H54 (cell line): ENCODE measurements at regions not wholly inside any gene's neighbourhood (a gene's known extent, or its start where the extent isn't known, plus 50 kb on each side); places are given as distances from the start of the nearest gene placed in this dataset.

Source experiments
- DNase-seq: peaks from one replicate; pipeline ENCODE4 v3.0.0; 2011; ENCODE audit warnings: low spot score, mixed read lengths; ENCODE audit not compliant: insufficient read length
- FAIRE-seq: peaks from 3 replicates; lab custom pipeline; 2011; peaks lifted over from hg19 to GRCh38; lab: Jason Lieb, UNC
- POLR2A ChIP-seq: IDR thresholded peaks from 2 replicates; pipeline ENCODE4 v1.6.1; 2011; ENCODE audit warnings: low read depth, mild to moderate bottlenecking, low read length

DNA sequence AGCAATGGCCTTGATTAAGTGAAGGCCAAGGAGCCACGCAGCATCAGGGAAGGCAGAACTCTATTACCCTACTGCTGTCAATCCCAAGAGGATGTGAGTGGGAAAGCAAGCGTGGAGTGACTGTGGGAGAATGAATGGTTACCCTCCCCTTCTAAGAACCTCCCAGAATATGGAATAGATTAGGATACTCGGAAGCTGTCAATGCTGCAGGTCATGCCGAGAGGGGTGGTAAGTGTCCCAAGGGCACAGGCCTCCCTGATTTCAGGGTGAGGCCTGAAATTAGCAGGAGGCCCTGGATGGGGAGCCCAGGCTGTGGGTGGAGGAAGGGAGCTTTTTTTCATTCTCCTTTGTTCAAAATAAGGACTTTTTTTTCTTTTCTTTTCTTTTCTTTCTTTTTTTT is 179.9 kb upstream of the JAG1 start:
- TF ChIP-seq POLR2A: no peak
- FAIRE-seq (no peak), DNase-seq (no peak)

DNA sequence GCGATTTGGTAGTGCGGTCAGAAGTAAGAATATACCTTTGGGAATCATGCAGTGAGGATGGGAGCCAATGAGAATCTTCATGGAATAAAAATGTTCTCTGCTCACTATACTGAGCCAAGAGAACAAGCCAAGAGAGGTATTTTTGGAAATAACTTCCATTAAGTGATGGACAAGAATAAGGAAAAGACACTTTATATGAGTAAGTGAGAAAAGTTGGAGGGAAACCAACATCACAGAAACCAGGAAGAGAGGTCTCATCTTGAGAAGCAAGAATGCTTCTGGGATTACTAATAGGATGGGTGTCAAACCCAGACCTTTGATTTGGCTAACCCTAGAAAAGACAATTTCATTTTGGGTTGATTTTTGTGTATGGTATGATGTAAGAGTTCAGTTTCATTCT is 181.2 kb upstream of the JAG1 start:
- no peak for DNase-seq
- FAIRE-seq: no peak
- TF ChIP-seq POLR2A: no peak

DNA sequence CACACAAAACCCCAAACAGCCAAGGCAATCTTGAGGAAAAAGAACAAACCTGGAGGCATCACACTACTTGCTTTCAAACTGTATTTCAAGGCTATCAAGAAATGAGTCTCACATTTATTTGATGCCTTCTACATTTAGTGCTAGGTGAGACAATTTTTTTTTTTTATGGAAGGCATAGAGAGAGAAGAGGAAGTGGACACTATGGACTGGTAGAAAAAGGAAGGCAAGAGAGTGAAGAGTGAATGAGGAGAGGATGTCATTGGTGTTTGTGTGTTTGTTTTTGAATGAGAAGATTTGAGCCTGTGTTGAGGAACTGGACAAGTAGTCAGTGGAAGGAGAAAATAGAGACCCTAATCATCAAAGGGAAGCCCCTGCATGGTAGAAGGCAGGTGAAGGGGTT is 182.0 kb upstream of the JAG1 start:
- no peak for TF ChIP-seq POLR2A
- DNase-seq (no peak), FAIRE-seq (no peak)

DNA sequence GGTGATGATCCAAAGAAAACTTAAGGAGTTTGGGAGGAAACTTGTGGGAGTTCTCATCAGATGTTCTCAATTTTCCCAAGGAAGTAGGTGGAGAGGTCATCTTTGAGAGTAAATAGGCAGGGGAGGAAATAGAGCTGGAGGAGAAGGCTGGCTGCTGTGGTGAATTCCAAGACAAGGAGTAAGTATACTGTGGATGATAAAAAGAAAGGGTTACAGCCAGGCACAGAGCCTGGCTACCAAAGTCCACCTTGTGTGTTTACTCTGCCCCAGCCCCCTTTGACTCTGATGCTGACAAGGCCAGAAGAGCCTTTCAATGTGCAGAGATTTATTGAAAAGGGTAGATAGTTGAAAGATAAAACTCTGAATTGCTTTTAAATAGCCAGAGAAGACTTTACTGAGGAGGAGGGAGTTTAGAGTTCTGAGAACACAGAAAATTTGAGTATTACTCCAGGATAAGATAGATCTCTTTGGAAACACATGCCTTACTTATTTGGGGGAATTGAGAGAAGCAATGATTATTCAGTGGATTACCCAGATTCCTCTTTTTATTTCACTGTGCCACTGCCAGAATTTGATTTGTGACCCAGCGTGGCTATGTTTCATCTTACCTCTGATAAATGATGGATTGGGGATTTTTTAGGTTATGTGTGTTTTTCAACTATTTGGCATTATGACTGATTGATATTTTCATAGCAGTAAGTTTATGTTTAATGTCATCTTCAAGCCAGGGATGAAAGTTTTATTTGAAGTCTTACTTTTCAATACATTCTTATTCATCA is 182.6 kb upstream of the JAG1 start:
- FAIRE-seq: no peak
- DNase-seq: no peak
- TF ChIP-seq POLR2A: no peak

DNA sequence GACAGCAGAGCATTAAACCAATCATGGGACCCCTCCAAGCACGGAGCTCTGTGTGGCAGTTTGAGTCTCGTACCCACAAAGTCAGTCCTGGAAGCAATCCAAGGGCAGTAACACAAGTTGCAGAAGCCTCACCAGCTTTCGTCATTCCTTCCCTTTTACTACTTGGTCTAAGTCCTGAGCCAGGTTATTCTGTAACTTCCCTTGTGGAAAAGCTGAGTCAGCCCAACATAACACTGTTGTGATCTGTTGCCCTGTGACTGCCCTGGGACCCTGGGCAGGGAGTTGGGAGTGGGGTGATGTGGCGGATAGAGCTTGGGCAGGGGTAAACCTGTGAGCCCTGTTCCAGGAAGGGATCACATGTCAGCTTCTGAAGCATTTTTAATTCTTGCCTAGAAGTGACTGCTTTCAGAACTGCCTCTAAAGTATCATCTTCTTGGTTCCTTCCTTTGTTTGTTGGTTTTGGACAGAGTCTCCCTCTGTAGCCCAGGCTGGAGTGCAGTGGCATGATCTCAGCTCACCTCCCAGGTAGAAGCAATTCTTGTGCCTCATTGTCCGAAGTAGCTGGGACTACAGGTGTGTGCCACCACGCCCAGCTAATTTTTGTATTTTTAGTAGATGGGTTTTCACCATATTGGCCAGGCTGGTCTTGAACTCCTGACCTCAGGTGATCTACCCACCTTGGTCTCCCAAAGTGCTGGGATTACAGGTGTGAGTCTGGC is 183.7 kb upstream of the JAG1 start:
- TF ChIP-seq POLR2A: no peak
- DNase-seq (peak; percentile 39), FAIRE-seq (no peak)

DNA sequence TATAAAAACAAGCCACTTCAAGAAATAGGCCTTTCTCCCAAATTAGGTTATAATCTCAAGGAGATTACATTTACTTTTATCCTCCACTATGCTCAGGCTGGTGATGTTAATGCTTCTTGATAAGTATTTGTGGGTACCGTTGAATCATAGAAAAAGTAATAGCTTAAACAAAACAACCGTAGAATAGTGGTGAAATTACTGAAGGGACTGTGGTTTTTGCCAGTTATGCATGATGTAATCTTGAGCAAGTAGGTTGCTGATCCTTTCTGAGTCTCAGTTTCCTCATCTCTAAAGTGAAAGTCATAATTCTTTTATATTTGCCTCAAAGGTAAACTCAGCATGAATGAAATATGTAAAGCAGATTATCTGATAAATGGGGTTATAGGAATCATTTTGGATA is 187.3 kb upstream of the JAG1 start:
- TF ChIP-seq POLR2A: no peak
- FAIRE-seq (no peak), DNase-seq (no peak)

DNA sequence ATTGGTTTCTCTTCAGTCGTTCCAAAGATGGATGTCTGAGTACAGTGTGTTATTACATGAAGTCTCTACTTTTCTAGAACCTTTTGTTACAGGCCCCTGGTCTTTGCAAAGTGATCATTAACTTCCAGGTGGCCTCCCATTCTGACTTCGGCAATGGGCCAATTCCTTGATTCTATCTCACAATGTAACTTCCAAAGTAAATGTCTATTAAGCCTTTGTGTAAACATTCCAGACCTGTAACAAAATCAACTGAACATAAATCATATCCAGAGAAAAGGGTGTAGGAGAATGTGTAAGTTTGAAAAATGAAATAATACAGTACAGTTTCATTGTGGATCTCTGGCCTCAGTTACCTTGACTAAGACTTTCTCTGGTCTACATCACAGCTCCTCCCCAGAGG is 187.8 kb upstream of the JAG1 start:
- FAIRE-seq: no peak
- no peak for DNase-seq
- no peak for TF ChIP-seq POLR2A

DNA sequence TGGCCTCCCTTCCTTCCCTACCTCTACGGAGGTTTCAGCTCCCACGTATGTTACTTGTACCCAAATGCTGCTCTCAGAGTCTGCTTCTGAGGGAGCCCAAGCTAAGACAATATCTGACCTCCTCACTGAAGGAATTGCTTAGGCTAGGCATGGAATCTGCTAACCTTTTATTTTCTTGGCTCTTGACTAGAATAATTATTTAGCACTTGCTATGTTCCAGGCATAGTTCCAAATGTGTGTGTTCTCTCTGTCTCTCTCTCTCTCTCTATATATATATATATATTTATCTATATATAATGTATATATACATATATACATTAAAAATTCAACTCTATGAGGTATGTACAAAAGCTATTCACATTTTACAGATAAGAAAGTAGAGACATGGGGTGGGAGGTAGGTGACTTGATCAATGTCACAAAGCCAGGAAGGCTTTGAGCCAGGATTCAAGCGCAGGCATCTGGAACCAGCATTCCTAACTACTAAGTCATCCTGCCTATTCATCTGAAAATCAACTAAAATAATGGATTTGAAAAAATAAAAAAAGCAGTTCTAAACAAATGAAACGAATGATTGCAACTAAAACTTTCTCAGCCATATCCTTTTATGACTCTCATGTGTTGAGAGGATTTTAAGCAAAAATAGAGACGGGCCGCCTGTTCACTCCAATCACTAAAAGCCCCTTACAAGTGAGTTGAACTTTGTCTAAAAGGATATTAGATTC is 189.7 kb upstream of the JAG1 start:
- FAIRE-seq (no peak), DNase-seq (peak; percentile 16)
- no peak for TF ChIP-seq POLR2A

DNA sequence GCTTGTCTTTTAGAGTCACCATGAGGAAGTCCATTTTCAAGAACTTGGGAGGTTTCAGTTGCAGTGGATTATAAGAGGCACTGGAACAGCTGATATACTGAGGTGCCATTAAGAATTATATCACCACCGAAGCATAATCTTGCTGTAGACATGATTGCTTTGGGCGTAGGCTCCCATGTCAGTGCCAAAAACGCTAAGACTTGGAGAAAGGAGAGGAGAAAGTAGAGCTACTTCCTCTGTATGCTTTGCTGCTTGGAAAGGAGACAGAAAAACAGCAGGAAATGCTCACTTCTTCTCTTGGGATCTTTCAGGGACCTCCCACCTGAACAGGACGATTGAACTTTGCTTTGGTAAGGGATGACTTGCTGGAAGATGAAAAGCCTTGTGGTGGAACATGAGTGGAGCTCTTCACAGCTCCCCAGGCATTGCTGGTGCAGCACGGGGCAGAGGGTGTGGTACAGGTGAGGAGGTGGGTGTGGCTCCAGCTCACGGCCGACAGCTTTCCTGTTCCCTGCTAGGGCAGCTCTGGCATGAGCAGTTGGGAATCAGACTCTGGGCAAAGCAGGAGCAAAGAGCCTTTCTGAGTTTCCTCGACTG is 190.4 kb upstream of the JAG1 start:
- FAIRE-seq: no peak
- DNase-seq: peak; percentile 10
- no peak for TF ChIP-seq POLR2A

DNA sequence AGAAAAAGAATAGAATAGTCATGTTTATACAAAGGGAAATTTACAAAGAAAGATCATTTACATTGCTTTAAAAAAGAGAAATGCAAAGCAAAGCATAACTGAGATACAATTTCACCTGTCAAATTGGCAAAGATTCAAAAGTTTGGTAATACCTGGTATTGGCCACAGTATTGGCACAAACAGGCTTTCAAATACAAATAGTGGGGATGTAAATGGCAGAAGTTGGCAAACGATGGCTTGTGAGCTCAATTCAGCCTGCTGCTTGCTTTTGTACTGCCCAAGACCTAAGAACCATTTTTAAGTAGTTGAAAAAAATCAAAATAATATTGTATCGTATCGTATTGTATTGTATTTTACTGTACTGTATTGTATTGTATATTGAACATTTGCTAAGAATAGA is 194.5 kb upstream of the JAG1 start:
- no peak for TF ChIP-seq POLR2A
- DNase-seq (no peak), FAIRE-seq (no peak)

DNA sequence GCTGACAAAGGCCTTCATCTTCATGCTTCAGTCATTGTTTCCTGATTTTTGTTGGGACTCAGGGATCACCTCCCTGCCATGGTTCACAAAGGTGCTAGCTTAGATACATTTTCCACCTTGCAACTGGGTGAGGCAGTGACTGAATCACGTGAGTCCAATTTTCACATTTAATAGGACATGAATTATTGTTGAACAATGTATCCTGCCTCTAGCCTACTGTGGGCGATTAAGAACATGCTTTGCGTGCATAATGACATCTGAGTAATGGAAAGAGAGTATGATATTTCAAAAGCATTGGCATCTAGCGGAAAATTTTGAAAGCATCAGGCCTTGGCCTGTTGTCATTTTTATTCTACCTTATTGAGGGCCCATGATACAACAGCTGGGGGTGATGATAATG is 199.2 kb upstream of the JAG1 start:
- DNase-seq: no peak
- FAIRE-seq: no peak
- TF ChIP-seq POLR2A: no peak

DNA sequence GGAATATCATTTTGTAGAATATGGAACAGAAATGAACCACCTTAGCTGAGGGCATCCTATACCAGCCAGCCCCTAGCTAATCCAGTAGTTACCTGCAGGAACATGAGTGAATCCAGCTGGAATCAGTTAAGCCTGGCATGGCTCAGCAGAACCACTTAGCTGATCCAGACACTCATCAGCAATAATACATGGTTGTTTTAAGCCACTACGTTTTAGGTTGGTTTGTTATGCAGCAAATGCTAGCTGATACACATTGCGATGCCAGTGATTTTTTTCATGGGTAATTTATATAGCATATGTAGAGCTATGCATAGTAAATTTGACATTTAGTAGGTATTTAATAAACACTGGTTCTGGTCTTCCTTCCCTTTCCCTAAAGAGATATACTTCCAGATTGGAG is 201.9 kb upstream of the JAG1 start:
- no peak for TF ChIP-seq POLR2A
- FAIRE-seq (no peak), DNase-seq (no peak)

DNA sequence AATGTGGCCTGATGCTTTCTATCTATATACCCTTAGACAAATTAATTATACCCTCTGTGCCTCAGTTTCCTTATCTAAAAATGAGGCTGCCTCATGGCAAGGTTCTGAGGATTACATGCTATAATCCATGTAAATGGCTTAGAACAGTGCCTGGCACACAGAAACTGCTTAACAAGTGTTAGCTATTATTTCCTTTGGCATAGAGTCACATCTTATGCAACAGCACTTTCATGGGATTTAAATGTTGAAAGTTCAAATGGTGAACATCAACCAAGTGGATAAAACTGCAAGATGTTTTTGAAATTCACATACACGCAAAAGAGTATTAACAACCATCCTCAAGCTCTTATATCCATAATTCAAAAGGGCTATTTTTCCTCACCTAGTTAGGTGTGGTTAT is 202.8 kb upstream of the JAG1 start:
- DNase-seq (no peak), FAIRE-seq (no peak)
- TF ChIP-seq POLR2A: no peak

DNA sequence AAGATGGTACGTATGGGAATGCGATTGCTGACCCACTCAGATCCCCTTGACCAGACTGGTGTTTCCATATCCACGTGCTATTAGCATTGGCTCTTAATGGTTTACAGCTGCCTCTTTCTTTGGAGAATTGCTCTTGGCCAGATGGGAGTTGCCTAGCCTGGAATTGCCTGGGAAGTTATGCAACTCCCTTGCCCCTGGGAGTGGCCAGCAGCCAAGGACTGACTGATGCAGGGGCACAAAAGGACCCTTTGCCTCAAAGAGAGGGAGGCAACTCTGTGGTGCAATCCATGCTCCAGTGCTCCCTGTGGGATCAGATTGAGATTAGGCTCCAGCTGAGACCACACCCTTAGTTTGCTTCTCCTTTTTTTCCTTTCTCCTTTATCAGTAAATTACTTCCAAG is 203.5 kb upstream of the JAG1 start:
- TF ChIP-seq POLR2A: no peak
- DNase-seq (no peak), FAIRE-seq (no peak)
